ENCODE measurements at regions not wholly inside any gene's neighbourhood (a gene's known extent, or its start where the extent isn't known, plus 50 kb on each side); places are given as distances from the start of the nearest gene placed in this dataset.

DNA sequence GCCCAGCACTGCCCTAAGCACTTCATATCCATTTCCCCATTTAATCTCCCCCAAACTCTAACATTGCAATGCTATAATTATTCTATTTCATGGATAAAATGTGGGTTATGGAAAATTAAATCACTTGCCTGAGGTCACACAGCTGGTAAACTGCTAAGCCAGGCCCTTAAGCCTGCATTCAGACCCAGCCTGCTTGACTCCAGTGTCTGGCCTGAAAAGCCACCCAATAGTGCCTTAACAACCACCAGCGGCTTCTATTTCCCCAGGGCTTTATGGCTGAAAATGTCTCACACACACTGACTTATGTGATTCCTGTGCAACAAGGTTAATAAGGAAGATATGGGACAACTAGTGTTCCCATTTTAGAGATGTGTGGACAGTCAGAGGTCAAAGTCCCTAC lies 178.5 kb upstream of the SNX19 start:
- H3K4me3 ChIP-seq, result no peak overlapping the region
- DNase-seq (no peak), ATAC-seq (no peak)
- no peaks in the 10 kb centered on the region for H3K9me3 ChIP-seq
- peaks cover 0 to 7% (median 0%) of the 10 kb centered on the region in 7 donors for H3K27me3 ChIP-seq
- TF ChIP-seq, protein P1, sequence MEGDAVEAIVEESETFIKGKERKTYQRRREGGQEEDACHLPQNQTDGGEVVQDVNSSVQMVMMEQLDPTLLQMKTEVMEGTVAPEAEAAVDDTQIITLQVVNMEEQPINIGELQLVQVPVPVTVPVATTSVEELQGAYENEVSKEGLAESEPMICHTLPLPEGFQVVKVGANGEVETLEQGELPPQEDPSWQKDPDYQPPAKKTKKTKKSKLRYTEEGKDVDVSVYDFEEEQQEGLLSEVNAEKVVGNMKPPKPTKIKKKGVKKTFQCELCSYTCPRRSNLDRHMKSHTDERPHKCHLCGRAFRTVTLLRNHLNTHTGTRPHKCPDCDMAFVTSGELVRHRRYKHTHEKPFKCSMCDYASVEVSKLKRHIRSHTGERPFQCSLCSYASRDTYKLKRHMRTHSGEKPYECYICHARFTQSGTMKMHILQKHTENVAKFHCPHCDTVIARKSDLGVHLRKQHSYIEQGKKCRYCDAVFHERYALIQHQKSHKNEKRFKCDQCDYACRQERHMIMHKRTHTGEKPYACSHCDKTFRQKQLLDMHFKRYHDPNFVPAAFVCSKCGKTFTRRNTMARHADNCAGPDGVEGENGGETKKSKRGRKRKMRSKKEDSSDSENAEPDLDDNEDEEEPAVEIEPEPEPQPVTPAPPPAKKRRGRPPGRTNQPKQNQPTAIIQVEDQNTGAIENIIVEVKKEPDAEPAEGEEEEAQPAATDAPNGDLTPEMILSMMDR (IDR thresholded peaks at IDR 0.05), result no peak
- 91 to 100% methylated on average over 1 of the region's 1 CpG for WGBS, 2 donors
- no peaks in the 10 kb centered on the region for H3K36me3 ChIP-seq
- intact Hi-C loops (cut with DNase I), result no loop called here
- no peaks in the 10 kb centered on the region for H3K4me1 ChIP-seq
- no peak overlapping the region for H3K27ac ChIP-seq

GRCh38 chr11:131095511-131096185 lies 179.4 kb upstream of the SNX19 start:
- TF ChIP-seq, protein P1 (IDR thresholded peaks at IDR 0.05), result no peak
- ATAC-seq, result no peak
- Histone ChIP-seq H3K27ac (no peak overlapping the region), H3K27me3 (peaks cover 0 to 6% (median 0%) of the 10 kb centered on the region in 7 donors), H3K4me1 (no peaks in the 10 kb centered on the region), H3K36me3 (no peaks in the 10 kb centered on the region), H3K9me3 (no peaks in the 10 kb centered on the region), H3K4me3 (no peak overlapping the region)
- no peak for DNase-seq
- WGBS, 2 donors, result 64 to 70% methylated on average over 11 of the region's 11 CpGs
- intact Hi-C loops (cut with DNase I), result no loop called here

DNA sequence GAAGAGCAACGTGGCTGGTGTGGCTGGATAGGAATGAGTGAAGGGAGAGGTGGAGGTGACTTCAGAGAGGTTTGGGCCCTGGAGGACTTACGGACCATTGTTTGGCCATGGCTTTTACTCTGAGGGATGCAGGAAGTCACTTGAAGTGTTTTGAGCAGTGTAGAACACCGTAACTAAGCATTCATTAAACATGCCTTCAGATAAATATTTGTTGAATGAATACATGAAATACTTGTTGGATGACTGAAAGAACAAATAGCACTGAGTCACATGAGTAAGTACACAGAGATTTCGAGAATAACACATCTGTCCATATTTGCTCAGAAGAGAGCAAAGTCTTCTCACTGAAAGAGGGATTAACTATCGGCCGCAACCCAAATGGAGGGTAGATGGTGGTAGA lies 182.7 kb upstream of the SNX19 start:
- peaks cover 0 to 14% (median 0%) of the 10 kb centered on the region in 7 donors for H3K27me3 ChIP-seq
- no peaks in the 10 kb centered on the region for H3K4me1 ChIP-seq
- WGBS, 2 donors, result 79% methylated on average over 6 of the region's 6 CpGs
- TF ChIP-seq, protein P1 (IDR thresholded peaks at IDR 0.05), result no peak
- no peak for ATAC-seq
- DNase-seq, result no peak
- no peaks in the 10 kb centered on the region for H3K36me3 ChIP-seq
- H3K9me3 ChIP-seq, result no peaks in the 10 kb centered on the region
- H3K27ac ChIP-seq, result no peak overlapping the region
- no peak overlapping the region for H3K4me3 ChIP-seq
- intact Hi-C loops (cut with DNase I), result no loop called here

- H3K36me3 ChIP-seq, result no peaks in the 10 kb centered on the region
- 33 to 49% methylated on average over 1 of the region's 1 CpG for WGBS, 2 donors
- H3K27me3 ChIP-seq, result peaks cover 0 to 19% (median 0%) of the 10 kb centered on the region in 7 donors
- no peak overlapping the region for H3K27ac ChIP-seq
- TF ChIP-seq, protein P1 (IDR thresholded peaks at IDR 0.05), result no peak
- no peak for DNase-seq
- intact Hi-C loops (cut with DNase I), result loop anchor here in 1 of 10 donors (1.0 kb wide), 1 partner anchor 22 kb away; no protein-coding TSS in a partner anchor
- H3K4me3 ChIP-seq, result no peak overlapping the region
- H3K9me3 ChIP-seq, result no peaks in the 10 kb centered on the region
- no peak for ATAC-seq
- H3K4me1 ChIP-seq, result no peaks in the 10 kb centered on the region
Measured at GRCh38 chr11:131099746-131100145, 183.5 kb upstream of the SNX19 start.

Measured in heart right ventricle (tissue), 16 donors.